GM23338 (cell line): ENCODE measurements at regions not wholly inside any gene's neighbourhood (a gene's known extent, or its start where the extent isn't known, plus 50 kb on each side); places are given as distances from the start of the nearest gene placed in this dataset.

Experiments used
- CREB1 ChIP-seq: fragments of 250-450 bp; sonication (Bioruptor Pico); IDR thresholded peaks from 2 replicates; pipeline ENCODE4 v1.5.0; 2020; ENCODE audit warnings: low read depth, mild to moderate bottlenecking, moderate library complexity
- EZH2 ChIP-seq: fragments of 200-600 bp; sonication (generic); IDR thresholded peaks from one replicate; pipeline ENCODE4 v1.8.0; 2017; ENCODE audit warnings: antibody characterized with exemption, mild to moderate bottlenecking, low read depth; ENCODE audit not compliant: unreplicated experiment
- EZH2phosphoT487 ChIP-seq: fragments of 200-600 bp; sonication (generic); IDR thresholded peaks from one replicate; pipeline ENCODE4 v1.8.1; 2018; ENCODE audit warnings: antibody characterized with exemption; ENCODE audit not compliant: unreplicated experiment
- JUNB ChIP-seq: IDR thresholded peaks from one replicate; pipeline ENCODE4 v1.6.1; 2016; ENCODE audit warnings: antibody characterized with exemption; ENCODE audit not compliant: unreplicated experiment
- POLR2AphosphoS5 ChIP-seq: IDR thresholded peaks from 2 replicates; pipeline ENCODE4 v1.6.1; 2016; ENCODE audit warnings: antibody characterized with exemption, low read depth
- STAT1 ChIP-seq: IDR thresholded peaks from one replicate; pipeline ENCODE4 v1.6.1; 2016; ENCODE audit warnings: antibody characterized with exemption; ENCODE audit not compliant: unreplicated experiment
- ZNF114 ChIP-seq: fragments of 250-450 bp; sonication (Bioruptor Pico); IDR thresholded peaks from 2 replicates; pipeline ENCODE4 v1.5.0; 2020; ENCODE audit warnings: mild to moderate bottlenecking, moderate library complexity
- ZNF331 ChIP-seq: fragments of 250-450 bp; sonication (Bioruptor Pico); IDR thresholded peaks from 2 replicates; pipeline ENCODE4 v1.5.0; 2020; ENCODE audit warnings: low read depth, mild to moderate bottlenecking, moderate library complexity
- TF ChIP-seq, protein P1 (sequence below), 2 experiments: fragments of 200-600 bp in 1 of 2; sonication (generic) in 1 of 2; conservative IDR thresholded peaks; 2 replicates each; pipeline versions ENCODE4 v1.5.1 to v1.6.1; 2016 to 2017; ENCODE audit warnings: antibody characterized with exemption in 2 of 2, low read depth in 2 of 2, mild to moderate bottlenecking in 2 of 2, moderate library complexity in 1 of 2
- TF ChIP-seq, protein P2 (sequence below): IDR thresholded peaks from one replicate; pipeline ENCODE4 v1.6.1; 2018; ENCODE audit warnings: antibody characterized with exemption; ENCODE audit not compliant: unreplicated experiment
- TF ChIP-seq, protein P3 (sequence below): IDR thresholded peaks from 2 replicates; pipeline ENCODE4 v1.6.1; 2016; ENCODE audit warnings: antibody characterized with exemption

GRCh38 chr17:77604301-77604972, 354.1 kb upstream of the TNRC6C start:
- TF ChIP-seq, protein P1, sequence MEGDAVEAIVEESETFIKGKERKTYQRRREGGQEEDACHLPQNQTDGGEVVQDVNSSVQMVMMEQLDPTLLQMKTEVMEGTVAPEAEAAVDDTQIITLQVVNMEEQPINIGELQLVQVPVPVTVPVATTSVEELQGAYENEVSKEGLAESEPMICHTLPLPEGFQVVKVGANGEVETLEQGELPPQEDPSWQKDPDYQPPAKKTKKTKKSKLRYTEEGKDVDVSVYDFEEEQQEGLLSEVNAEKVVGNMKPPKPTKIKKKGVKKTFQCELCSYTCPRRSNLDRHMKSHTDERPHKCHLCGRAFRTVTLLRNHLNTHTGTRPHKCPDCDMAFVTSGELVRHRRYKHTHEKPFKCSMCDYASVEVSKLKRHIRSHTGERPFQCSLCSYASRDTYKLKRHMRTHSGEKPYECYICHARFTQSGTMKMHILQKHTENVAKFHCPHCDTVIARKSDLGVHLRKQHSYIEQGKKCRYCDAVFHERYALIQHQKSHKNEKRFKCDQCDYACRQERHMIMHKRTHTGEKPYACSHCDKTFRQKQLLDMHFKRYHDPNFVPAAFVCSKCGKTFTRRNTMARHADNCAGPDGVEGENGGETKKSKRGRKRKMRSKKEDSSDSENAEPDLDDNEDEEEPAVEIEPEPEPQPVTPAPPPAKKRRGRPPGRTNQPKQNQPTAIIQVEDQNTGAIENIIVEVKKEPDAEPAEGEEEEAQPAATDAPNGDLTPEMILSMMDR (conservative IDR thresholded peaks at IDR 0.05; ENCODE audit: low read depth in 2 of 2) = no peak
- no peak for TF ChIP-seq EZH2
- no peak for TF ChIP-seq EZH2phosphoT487
- no peak for TF ChIP-seq POLR2AphosphoS5
- TF ChIP-seq, protein P2, sequence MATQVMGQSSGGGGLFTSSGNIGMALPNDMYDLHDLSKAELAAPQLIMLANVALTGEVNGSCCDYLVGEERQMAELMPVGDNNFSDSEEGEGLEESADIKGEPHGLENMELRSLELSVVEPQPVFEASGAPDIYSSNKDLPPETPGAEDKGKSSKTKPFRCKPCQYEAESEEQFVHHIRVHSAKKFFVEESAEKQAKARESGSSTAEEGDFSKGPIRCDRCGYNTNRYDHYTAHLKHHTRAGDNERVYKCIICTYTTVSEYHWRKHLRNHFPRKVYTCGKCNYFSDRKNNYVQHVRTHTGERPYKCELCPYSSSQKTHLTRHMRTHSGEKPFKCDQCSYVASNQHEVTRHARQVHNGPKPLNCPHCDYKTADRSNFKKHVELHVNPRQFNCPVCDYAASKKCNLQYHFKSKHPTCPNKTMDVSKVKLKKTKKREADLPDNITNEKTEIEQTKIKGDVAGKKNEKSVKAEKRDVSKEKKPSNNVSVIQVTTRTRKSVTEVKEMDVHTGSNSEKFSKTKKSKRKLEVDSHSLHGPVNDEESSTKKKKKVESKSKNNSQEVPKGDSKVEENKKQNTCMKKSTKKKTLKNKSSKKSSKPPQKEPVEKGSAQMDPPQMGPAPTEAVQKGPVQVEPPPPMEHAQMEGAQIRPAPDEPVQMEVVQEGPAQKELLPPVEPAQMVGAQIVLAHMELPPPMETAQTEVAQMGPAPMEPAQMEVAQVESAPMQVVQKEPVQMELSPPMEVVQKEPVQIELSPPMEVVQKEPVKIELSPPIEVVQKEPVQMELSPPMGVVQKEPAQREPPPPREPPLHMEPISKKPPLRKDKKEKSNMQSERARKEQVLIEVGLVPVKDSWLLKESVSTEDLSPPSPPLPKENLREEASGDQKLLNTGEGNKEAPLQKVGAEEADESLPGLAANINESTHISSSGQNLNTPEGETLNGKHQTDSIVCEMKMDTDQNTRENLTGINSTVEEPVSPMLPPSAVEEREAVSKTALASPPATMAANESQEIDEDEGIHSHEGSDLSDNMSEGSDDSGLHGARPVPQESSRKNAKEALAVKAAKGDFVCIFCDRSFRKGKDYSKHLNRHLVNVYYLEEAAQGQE = no peak
- TF ChIP-seq, protein P3, sequence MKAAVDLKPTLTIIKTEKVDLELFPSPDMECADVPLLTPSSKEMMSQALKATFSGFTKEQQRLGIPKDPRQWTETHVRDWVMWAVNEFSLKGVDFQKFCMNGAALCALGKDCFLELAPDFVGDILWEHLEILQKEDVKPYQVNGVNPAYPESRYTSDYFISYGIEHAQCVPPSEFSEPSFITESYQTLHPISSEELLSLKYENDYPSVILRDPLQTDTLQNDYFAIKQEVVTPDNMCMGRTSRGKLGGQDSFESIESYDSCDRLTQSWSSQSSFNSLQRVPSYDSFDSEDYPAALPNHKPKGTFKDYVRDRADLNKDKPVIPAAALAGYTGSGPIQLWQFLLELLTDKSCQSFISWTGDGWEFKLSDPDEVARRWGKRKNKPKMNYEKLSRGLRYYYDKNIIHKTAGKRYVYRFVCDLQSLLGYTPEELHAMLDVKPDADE = no peak
- TF ChIP-seq CREB1 (CRISPR knock-in tag) = no peak
- TF ChIP-seq JUNB = no peak
- no peak for TF ChIP-seq STAT1
- TF ChIP-seq ZNF114 (CRISPR knock-in tag) = no peak
- no peak for TF ChIP-seq ZNF331 (CRISPR knock-in tag)
